Retinal pigment epithelial cell (primary cell): ENCODE measurements at regions not wholly inside any gene's neighbourhood (a gene's known extent, or its start where the extent isn't known, plus 50 kb on each side); places are given as distances from the start of the nearest gene placed in this dataset.

ENCODE experiments used
- DNase-seq: peaks from one replicate; pipeline ENCODE4 v3.0.0-alpha.2; 2010; ENCODE audit warnings: low read depth
- H3K4me3 ChIP-seq: 2 replicates; pipeline ENCODE4 v1.5.1; 2011; ENCODE audit warnings: mild to moderate bottlenecking, low read length, control low read depth, moderate library complexity
- CTCF ChIP-seq: conservative IDR thresholded peaks from 2 replicates; pipeline ENCODE4 v1.5.1; 2011; ENCODE audit warnings: low read depth, low read length, control low read depth, inconsistent platforms

- DNase-seq = no peak
- H3K4me3 ChIP-seq = no peak overlapping the region
- no peak for TF ChIP-seq CTCF
Observed at GRCh38 chr18:22513721-22514481, 96.2 kb upstream of the CTAGE1 start.

DNA sequence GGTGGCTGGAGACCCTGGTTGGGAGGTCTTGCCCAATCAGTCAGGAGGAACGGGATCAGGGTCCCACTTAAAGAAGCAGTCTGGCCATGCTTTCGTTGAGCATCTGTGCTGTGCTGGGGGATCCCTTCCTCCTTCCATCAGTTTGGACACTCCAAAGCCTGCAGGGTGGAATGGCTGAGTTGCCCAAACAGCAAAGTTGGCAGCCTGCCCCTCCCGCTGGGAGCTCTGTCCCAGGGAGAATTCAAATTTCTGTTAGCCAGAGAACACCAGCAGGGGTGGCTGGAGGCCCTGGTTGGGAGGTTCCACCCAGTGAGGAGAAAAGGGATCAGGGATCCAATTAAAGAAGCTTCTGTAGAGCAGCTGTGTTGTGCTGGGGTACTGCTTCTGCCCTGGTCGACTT, 96.9 kb upstream of the CTAGE1 start:
- TF ChIP-seq CTCF = no peak
- no peak overlapping the region for H3K4me3 ChIP-seq
- DNase-seq = no peak

DNA sequence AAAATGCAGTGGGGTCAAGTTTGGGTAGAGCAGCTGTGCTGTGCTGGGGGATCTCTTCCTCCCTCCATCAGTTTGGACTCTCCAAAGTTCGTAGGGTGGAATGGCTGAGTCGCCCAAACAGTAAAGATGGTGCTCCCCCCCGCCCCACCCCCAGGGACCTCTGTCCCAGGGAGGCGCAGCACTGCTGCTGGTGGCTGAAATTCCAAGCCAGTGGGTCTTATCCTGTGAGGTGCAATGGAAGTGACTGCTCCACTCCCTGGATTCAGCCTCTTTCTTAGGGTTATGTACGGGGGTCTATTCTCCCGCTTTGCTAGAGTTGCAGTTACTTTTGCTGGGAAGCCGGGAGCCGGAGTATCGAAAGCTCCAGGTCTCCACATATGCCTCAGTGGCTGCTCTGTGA, 97.5 kb upstream of the CTAGE1 start:
- no peak for TF ChIP-seq CTCF

DNA sequence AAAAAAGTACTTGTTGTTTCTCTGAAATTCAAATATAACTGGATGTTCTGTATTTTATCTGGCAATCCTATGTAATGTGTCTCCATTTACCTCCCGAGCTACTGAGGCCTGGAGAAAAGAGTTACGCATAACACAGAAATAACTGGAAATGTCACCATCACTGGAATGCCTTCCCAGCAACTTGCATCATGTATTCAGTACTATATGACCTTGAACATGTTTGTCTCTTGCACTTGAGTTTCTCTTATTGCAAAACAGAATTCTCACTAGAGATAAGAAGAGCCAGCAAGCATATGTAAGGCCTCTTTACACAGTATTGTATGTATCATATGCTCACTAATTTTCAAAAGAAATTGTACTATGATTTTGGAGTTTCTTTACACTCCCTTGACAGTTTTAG, 99.6 kb upstream of the CTAGE1 start:
- H3K4me3 ChIP-seq = no peak overlapping the region
- no peak for DNase-seq

More for the DNA sequence above, 97.5 kb upstream of the CTAGE1 start:
- H3K4me3 ChIP-seq = no peak overlapping the region
- DNase-seq = no peak

DNA sequence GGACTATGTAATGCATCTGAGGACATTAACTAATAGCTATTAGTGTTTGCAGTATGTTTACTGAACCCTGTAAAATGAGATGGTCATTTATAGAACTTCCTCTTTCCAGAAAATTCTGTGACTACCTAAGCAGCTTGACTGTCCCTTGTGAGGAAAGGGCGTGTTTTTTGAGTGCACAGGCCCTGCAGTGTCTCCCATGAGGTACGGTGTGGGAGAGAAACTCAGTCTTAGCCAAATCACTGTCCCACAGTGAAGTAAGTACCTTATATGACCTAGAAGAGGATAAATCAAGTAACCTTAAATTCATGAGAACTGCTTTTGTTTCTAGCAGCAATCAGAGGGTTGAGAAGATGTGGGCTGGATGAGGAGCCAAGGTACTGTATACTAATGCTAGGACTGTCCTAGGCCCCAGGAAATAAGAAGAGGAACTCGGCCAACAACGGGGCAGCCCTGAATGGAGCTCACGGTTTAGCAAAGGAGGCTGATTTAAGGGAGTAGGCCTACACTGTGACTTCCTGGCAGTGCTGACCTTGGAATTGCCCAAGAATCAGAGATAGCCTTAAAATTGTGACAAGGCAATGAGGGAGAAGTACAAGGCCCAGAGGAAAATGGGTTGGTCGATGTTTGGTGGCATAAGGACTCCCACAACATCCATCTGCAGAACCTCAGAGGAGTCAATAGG, 103.5 kb upstream of the CTAGE1 start:
- TF ChIP-seq CTCF = no peak
- no peak for DNase-seq
- no peak overlapping the region for H3K4me3 ChIP-seq

More for the DNA sequence above, 99.6 kb upstream of the CTAGE1 start:
- TF ChIP-seq CTCF = no peak

- no peak for TF ChIP-seq CTCF
- no peak overlapping the region for H3K4me3 ChIP-seq
- no peak for DNase-seq
Observed at GRCh38 chr18:22523481-22523880, 105.8 kb upstream of the CTAGE1 start.

DNA sequence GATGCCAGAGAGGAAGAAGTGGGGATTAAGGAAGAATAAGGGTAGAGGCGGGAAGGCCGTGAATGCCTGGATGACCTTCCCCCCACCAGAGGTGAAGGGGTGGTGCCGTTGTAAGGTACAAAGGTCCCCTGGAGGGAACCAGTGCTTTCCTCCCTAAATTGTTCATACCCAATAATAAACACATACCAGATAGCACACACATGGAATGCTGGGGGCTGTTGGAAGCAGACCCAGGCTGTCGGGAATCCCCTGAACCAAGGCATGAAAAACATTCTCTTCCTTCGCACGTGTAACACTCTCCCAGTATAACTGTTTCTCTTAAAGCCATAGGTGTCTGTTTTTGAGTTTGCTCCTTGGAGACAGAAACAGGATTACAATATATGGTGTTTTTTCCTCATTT, 107.1 kb upstream of the CTAGE1 start:
- TF ChIP-seq CTCF = no peak
- DNase-seq = no peak
- H3K4me3 ChIP-seq = no peak overlapping the region
